ENCODE measurements at regions not wholly inside any gene's neighbourhood (a gene's known extent, or its start where the extent isn't known, plus 50 kb on each side); places are given as distances from the start of the nearest gene placed in this dataset.

DNA sequence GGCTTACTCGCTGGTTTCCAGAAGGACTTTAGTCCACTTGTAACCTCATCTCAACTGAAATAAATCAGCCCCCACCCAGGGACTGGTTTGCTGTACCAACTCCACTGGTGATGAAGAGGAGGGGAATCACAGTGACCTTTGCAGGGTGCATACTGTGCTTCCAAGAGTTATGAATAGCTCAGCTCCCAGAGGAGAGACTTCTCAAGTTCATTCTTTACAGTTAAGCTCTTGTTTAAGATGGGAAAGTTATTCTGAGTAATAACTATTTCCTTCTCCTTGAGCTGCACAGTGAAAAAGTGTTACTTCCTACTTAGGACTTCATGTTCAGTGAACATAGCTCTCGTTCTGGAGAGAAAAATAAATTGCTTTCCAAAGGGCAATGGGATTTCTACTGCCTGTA, 166.5 kb upstream of the ECI2 start:
- no peak for DNase-seq (ENCODE audit: low spot score)
- intact Hi-C loops (cut with micrococcal nuclease; ENCODE audit: unreplicated experiment): no loop called here
- Histone ChIP-seq H3K27ac (ENCODE audit: low read depth, low read length, poor library complexity, severe bottlenecking) (no peak overlapping the region), H3K4me2 (ENCODE audit: low read length) (no peak overlapping the region), H3K9me2 (ENCODE audit: insufficient read depth, low read length) (no peaks in the 10 kb centered on the region), H3K9me3 (ENCODE audit: low read length) (no peaks in the 10 kb centered on the region), H3K36me3 (ENCODE audit: insufficient read depth, low read length) (no peaks in the 10 kb centered on the region), H2AFZ (ENCODE audit: low read length) (no peak overlapping the region), H3K79me2 (ENCODE audit: insufficient read depth, low read depth, low read length) (no peaks in the 10 kb centered on the region), H3K4me3 (ENCODE audit: low read depth, low read length, poor library complexity, severe bottlenecking) (no peak overlapping the region), H4K20me1 (ENCODE audit: insufficient read depth, low read length) (no peaks in the 10 kb centered on the region), H3K4me1 (ENCODE audit: insufficient read depth, low read length, poor library complexity, severe bottlenecking) (no peaks in the 10 kb centered on the region)
- ChIA-PET POLR2A (interaction anchor here (1.4 kb wide), 1 partner anchor 25 kb away, joined by 3 read pairs; no protein-coding TSS in a partner anchor), CTCF (ENCODE audit: unreplicated experiment) (no interaction called here)
- no peak for TF ChIP-seq EZH2phosphoT487 (IDR thresholded peaks at IDR 0.05; ENCODE audit: borderline replicate concordance, low read depth, low read length)
- TF ChIP-seq, protein P1, sequence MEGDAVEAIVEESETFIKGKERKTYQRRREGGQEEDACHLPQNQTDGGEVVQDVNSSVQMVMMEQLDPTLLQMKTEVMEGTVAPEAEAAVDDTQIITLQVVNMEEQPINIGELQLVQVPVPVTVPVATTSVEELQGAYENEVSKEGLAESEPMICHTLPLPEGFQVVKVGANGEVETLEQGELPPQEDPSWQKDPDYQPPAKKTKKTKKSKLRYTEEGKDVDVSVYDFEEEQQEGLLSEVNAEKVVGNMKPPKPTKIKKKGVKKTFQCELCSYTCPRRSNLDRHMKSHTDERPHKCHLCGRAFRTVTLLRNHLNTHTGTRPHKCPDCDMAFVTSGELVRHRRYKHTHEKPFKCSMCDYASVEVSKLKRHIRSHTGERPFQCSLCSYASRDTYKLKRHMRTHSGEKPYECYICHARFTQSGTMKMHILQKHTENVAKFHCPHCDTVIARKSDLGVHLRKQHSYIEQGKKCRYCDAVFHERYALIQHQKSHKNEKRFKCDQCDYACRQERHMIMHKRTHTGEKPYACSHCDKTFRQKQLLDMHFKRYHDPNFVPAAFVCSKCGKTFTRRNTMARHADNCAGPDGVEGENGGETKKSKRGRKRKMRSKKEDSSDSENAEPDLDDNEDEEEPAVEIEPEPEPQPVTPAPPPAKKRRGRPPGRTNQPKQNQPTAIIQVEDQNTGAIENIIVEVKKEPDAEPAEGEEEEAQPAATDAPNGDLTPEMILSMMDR (conservative IDR thresholded peaks at IDR 0.05; ENCODE audit: low read length): no peak
- BruUV-seq (replicated peaks): no TSS peak

DNA sequence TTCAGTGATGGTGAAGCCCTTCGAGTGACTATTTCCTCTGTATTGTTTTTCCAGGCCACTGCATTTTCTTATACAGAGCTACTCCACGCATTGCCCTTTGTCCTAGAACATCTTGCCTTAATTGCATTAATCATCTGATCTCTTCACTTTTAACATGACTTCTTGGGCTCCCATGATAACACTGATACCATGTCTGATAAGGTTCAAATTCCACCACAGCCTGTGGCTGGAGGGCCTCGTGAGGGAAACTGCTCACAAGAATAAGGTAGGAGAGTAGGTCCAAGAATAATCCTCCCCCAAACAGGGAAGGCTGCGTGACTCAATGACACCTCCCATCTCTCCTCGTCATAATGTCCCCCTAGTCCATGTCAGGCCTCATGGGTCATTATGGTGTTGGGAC, 165.5 kb upstream of the ECI2 start:
- H3K4me3 ChIP-seq (ENCODE audit: low read depth, low read length, poor library complexity, severe bottlenecking): no peak overlapping the region
- no peak for DNase-seq (ENCODE audit: low spot score)
- CTCF ChIA-PET (ENCODE audit: unreplicated experiment): no interaction called here
- no peaks in the 10 kb centered on the region for H3K36me3 ChIP-seq (ENCODE audit: insufficient read depth, low read length)
- no peaks in the 10 kb centered on the region for H3K9me2 ChIP-seq (ENCODE audit: insufficient read depth, low read length)
- H3K4me1 ChIP-seq (ENCODE audit: insufficient read depth, low read length, poor library complexity, severe bottlenecking): no peaks in the 10 kb centered on the region
- H3K9me3 ChIP-seq (ENCODE audit: low read length): no peaks in the 10 kb centered on the region
- no peaks in the 10 kb centered on the region for H4K20me1 ChIP-seq (ENCODE audit: insufficient read depth, low read length)
- no peak overlapping the region for H2AFZ ChIP-seq (ENCODE audit: low read length)
- POLR2A ChIA-PET: interaction anchor here (0.6 kb wide), 1 partner anchor 1461 kb away, joined by 3 read pairs; no protein-coding TSS in a partner anchor
- intact Hi-C loops (cut with micrococcal nuclease; ENCODE audit: unreplicated experiment): no loop called here
- TF ChIP-seq, protein P1 (conservative IDR thresholded peaks at IDR 0.05; ENCODE audit: low read length): no peak
- no peak for TF ChIP-seq EZH2phosphoT487 (IDR thresholded peaks at IDR 0.05; ENCODE audit: borderline replicate concordance, low read depth, low read length)
- H3K27ac ChIP-seq (ENCODE audit: low read depth, low read length, poor library complexity, severe bottlenecking): no peak overlapping the region
- BruUV-seq (replicated peaks): no TSS peak
- no peak overlapping the region for H3K4me2 ChIP-seq (ENCODE audit: low read length)
- no peaks in the 10 kb centered on the region for H3K79me2 ChIP-seq (ENCODE audit: insufficient read depth, low read depth, low read length)

DNA sequence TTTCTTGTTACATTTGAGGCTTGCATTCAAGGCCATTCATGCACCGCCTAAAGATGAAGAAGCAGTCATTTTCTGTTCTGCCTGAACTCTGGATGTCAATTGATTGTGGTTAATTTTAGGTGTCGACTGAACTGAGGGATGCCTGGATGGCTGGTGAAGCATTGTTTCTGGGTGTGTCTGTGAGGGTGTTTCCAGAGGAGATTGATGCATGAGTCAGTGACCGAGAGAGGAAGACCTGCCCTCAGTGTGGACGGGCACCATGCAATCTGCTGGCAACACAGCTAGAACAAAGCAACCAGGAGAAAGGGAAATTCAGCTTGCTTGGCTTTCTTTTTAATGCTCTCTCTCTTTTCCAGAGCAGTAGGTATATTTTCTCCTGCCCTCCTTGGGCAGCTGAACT, 164.1 kb upstream of the ECI2 start:
- H3K4me2 ChIP-seq (ENCODE audit: low read length): no peak overlapping the region
- no peaks in the 10 kb centered on the region for H3K36me3 ChIP-seq (ENCODE audit: insufficient read depth, low read length)
- H2AFZ ChIP-seq (ENCODE audit: low read length): no peak overlapping the region
- intact Hi-C loops (cut with micrococcal nuclease; ENCODE audit: unreplicated experiment): no loop called here
- BruUV-seq (replicated peaks): no TSS peak
- CTCF ChIA-PET (ENCODE audit: unreplicated experiment): no interaction called here
- no peaks in the 10 kb centered on the region for H3K79me2 ChIP-seq (ENCODE audit: insufficient read depth, low read depth, low read length)
- no peak overlapping the region for H3K4me3 ChIP-seq (ENCODE audit: low read depth, low read length, poor library complexity, severe bottlenecking)
- DNase-seq (ENCODE audit: low spot score): no peak
- H3K9me2 ChIP-seq (ENCODE audit: insufficient read depth, low read length): no peaks in the 10 kb centered on the region
- H3K27ac ChIP-seq (ENCODE audit: low read depth, low read length, poor library complexity, severe bottlenecking): no peak overlapping the region
- POLR2A ChIA-PET: interaction anchor here (1.1 kb wide), 1 partner anchor 17 kb away, joined by 3 read pairs; no protein-coding TSS in a partner anchor
- TF ChIP-seq EZH2phosphoT487 (IDR thresholded peaks at IDR 0.05; ENCODE audit: borderline replicate concordance, low read depth, low read length): no peak
- TF ChIP-seq, protein P1 (conservative IDR thresholded peaks at IDR 0.05; ENCODE audit: low read length): no peak
- no peaks in the 10 kb centered on the region for H4K20me1 ChIP-seq (ENCODE audit: insufficient read depth, low read length)
- H3K4me1 ChIP-seq (ENCODE audit: insufficient read depth, low read length, poor library complexity, severe bottlenecking): no peaks in the 10 kb centered on the region
- H3K9me3 ChIP-seq (ENCODE audit: low read length): no peaks in the 10 kb centered on the region
